H1 (cell line): ENCODE measurements at regions not wholly inside any gene's neighbourhood (a gene's known extent, or its start where the extent isn't known, plus 50 kb on each side); places are given as distances from the start of the nearest gene placed in this dataset.

Experiments
- EGR1 ChIP-seq: IDR thresholded peaks from 2 replicates; pipeline ENCODE4 v1.6.1; 2011; ENCODE audit warnings: low read depth, low read length, borderline replicate concordance
- GABPA ChIP-seq: IDR thresholded peaks from 2 replicates; pipeline ENCODE4 v1.6.1; 2011; ENCODE audit warnings: mild to moderate bottlenecking, low read length, moderate library complexity, borderline replicate concordance; ENCODE audit not compliant: insufficient read depth

- TF ChIP-seq GABPA (no peak), EGR1 (no peak)
- TF ChIP-seq, all 59 proteins: peak for 0
Observed at GRCh38 chr3:168860028-168860427, 764.3 kb upstream of the GOLIM4 start (continued).
